Spinal cord (tissue), 9 donors: ENCODE measurements at regions not wholly inside any gene's neighbourhood (a gene's known extent, or its start where the extent isn't known, plus 50 kb on each side); places are given as distances from the start of the nearest gene placed in this dataset.

Experiments used
- DNase-seq, 6 donors: peaks; one replicate each; pipeline versions ENCODE4 v3.0.0 to v3.0.0-alpha.2; 2013 to 2015; ENCODE audit warnings: low spot score in 6 of 6, low read depth in 4 of 6
- H3K27ac ChIP-seq: one replicate; pipeline ENCODE4 v1.5.1; 2013; ENCODE audit warnings: low read depth, low read length, control low read depth
- H3K27me3 ChIP-seq: one replicate; pipeline ENCODE4 v1.6.1; 2013; ENCODE audit warnings: low read length; ENCODE audit not compliant: control insufficient read depth, insufficient read depth
- H3K36me3 ChIP-seq: one replicate; pipeline ENCODE4 v1.6.1; 2013; ENCODE audit warnings: low read length; ENCODE audit not compliant: control insufficient read depth, insufficient read depth
- H3K4me1 ChIP-seq: one replicate; pipeline ENCODE4 v1.6.1; 2013; ENCODE audit warnings: low read length; ENCODE audit not compliant: control insufficient read depth, insufficient read depth
- H3K4me3 ChIP-seq: one replicate; pipeline ENCODE4 v1.5.1; 2013; ENCODE audit warnings: low read depth, low read length, control low read depth
- H3K9me3 ChIP-seq: one replicate; pipeline ENCODE4 v1.6.1; 2013; ENCODE audit warnings: low read length; ENCODE audit not compliant: control insufficient read depth, insufficient read depth
- WGBS: methylation state at CpG from one replicate; pipeline ENCODE4 v1.1.5; 2013; ENCODE audit warnings: missing lambda C conversion rate; ENCODE audit not compliant: insufficient coverage; 5-methylcytosine and 5-hydroxymethylcytosine counted together
- donor health status: healthy.

DNA sequence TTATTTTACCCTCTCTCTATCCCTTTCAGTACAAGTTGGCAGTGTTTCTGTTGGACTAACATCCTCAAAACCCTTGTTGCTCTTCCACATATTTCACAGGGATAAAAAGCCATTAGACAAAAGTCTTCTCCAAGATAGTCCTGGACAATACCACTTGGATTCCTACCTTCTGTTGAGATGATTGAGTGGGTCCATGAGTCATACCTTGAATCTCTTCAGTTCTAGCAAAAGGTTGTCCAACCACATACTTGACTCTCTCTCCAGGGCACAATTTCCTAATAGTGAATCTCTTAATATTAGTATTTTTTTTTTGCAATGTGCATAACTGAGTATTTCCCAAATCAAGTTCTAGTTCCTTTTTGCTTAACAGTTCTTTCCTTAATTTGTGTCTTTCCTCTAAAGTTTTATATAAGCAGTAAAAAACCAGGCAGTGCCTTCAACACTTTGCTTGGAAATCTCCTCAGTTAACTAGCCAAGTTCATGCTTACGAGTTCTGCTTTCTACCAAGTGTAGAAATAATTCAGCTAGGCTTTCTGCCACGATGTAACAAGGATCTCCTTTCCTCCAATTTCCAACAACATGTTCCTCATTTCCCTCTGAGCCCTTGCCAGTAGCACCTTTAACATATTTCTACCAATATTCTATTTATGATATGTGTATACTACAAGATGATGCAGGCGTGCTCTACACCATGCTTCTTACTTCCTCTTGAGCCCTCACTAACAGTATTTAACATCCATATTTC lies 68.3 kb upstream of the NEO1 start:
- H3K4me1 ChIP-seq = no peaks in the 10 kb centered on the region
- no peaks in the 10 kb centered on the region for H3K27me3 ChIP-seq
- no peak overlapping the region for H3K27ac ChIP-seq
- DNase-seq = peak in 1 of 6 donors; percentile 88
- H3K36me3 ChIP-seq = no peaks in the 10 kb centered on the region
- H3K9me3 ChIP-seq = no peaks in the 10 kb centered on the region
- 88% methylated on average over 1 of the region's 3 CpGs for WGBS
- no peak overlapping the region for H3K4me3 ChIP-seq

DNA sequence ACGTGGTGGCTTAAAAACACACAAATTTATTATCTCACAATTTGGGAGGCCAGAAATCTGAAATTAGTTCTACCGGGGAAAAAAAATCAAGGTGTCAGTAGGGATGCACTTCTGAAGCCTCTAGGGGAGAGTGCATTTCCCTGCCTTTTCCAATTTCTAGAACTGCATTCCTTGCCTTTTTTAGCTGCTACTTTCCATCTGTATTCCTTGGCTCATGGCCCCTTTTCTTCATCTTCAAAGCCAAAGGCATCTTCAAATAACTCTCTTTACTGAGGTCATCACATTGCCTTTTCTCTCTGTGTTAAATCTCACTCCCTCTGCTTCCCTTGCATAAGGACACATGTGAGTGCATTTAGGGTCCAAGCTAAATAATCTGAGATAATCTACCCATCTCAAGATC lies 69.5 kb upstream of the NEO1 start:
- H3K27ac ChIP-seq = no peak overlapping the region
- DNase-seq = peak in 1 of 6 donors; percentile 87
- no peak overlapping the region for H3K4me3 ChIP-seq
- 80% methylated on average over 1 of the region's 2 CpGs for WGBS
- no peaks in the 10 kb centered on the region for H3K4me1 ChIP-seq
- no peaks in the 10 kb centered on the region for H3K9me3 ChIP-seq
- no peaks in the 10 kb centered on the region for H3K36me3 ChIP-seq
- H3K27me3 ChIP-seq = no peaks in the 10 kb centered on the region

DNA sequence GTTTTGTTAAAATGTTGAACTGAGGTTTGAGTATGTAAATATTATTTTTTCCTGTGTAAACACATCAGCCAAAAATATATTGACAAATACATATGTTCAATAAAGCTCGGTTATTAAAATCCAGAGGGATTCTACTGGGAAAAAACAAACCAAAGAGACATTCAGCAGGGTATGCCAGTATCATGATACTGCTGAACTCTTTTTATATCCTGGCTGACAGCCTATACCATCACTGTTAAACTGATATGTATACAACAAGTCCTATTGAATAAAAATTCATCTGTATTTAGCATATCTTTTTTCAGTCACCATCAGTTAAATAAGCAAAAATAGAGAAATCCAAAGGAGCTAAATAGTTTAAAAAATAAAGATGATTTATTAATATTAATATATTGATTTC lies 71.6 kb upstream of the NEO1 start:
- DNase-seq = no peak
- Histone ChIP-seq H3K36me3 (no peaks in the 10 kb centered on the region), H3K27me3 (no peaks in the 10 kb centered on the region), H3K4me1 (no peaks in the 10 kb centered on the region), H3K9me3 (no peaks in the 10 kb centered on the region), H3K4me3 (no peak overlapping the region), H3K27ac (no peak overlapping the region)
- WGBS = 67% methylated on average over 1 of the region's 1 CpG

DNA sequence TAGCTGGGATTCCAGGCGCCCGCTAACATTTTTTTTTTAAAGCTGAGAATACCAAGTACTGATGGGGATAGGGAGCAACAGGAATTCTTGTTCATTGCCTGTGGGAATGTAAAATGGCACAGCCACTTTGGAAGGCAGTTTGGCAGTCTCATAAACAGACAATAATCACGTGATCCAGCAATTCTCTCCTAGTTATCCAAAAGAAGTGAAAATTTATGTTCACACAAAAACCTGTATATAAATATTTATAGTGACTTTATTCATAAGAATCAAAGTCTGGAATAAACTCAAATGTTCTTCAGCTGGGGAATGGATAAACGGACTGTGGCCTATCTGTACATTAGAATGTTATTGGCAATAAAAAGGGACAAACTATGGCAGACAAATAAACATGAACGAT lies 72.5 kb upstream of the NEO1 start:
- 84% methylated on average over 2 of the region's 5 CpGs for WGBS
- no peaks in the 10 kb centered on the region for H3K9me3 ChIP-seq
- H3K27ac ChIP-seq = no peak overlapping the region
- H3K27me3 ChIP-seq = no peaks in the 10 kb centered on the region
- H3K36me3 ChIP-seq = no peaks in the 10 kb centered on the region
- no peak overlapping the region for H3K4me3 ChIP-seq
- H3K4me1 ChIP-seq = no peaks in the 10 kb centered on the region
- peak in 1 of 6 donors; percentile 64 for DNase-seq

DNA sequence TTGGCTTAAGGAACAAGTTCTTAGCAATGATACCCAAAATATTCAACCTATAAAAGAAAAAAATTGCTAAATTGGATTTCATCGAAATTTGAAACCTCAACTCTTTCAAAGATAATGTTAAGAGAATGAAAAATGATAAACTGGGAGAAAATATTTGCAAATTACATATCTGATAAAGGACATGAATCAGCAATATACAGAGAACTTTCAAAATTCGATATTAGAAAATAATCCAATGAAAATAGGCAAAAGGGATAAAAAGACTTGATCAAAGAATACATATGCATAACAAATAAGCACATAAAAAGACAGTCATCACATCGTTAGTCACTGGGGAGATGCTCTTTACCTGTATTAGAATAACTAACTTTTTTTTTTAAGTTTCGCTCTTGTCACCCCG lies 73.0 kb upstream of the NEO1 start:
- WGBS = no CpG with 5 or more reads among the region's 5 CpGs
- H3K27ac ChIP-seq = no peak overlapping the region
- H3K4me1 ChIP-seq = no peaks in the 10 kb centered on the region
- DNase-seq = no peak
- no peak overlapping the region for H3K4me3 ChIP-seq
- H3K9me3 ChIP-seq = no peaks in the 10 kb centered on the region
- no peaks in the 10 kb centered on the region for H3K36me3 ChIP-seq
- no peaks in the 10 kb centered on the region for H3K27me3 ChIP-seq

DNA sequence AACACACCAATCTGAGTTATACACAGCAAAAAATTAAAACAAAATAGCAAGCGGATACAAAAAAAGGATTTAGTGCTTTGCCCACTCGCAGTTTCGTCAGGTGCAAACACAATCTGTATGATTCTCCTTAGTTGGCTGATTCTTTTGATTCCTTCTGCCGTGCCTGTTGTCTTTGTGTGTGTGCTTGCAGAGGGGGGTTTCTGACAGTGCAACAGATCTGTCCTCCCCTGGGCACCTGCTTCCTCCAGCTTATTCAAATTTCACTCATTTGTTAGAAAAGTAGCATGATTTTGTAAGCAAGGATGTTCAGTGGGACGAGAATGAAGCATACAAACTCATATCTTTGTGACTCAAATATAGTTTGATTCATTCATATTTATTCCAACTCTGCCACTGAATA lies 74.0 kb upstream of the NEO1 start:
- H3K9me3 ChIP-seq = no peaks in the 10 kb centered on the region
- H3K4me1 ChIP-seq = no peaks in the 10 kb centered on the region
- WGBS = 54% methylated on average over 3 of the region's 5 CpGs
- no peaks in the 10 kb centered on the region for H3K36me3 ChIP-seq
- H3K4me3 ChIP-seq = no peak overlapping the region
- H3K27ac ChIP-seq = no peak overlapping the region
- no peaks in the 10 kb centered on the region for H3K27me3 ChIP-seq
- peak in 1 of 6 donors; percentile 70 for DNase-seq

DNA sequence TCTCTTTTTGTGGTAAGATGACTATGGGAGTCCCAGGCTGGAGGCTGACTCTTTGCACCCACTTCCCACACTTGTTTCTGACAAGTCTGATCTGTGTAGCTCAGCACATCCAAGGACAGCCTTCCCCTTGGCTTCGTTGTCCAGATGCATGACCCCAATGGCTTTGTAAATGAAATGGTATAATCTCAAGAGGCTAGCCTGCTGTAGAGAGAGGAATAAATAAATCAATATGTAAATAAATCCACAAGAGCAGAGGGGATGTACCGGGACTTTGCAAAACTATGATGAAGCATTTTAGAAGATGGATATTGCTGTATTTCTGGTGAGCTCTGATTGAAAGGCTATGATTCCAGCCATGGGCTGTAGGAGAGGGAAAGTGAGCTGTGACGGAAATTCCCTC lies 79.9 kb upstream of the NEO1 start:
- Histone ChIP-seq H3K27ac (no peak overlapping the region), H3K27me3 (no peaks in the 10 kb centered on the region), H3K4me1 (peaks cover 5% of the 10 kb centered on the region), H3K9me3 (no peaks in the 10 kb centered on the region), H3K36me3 (no peaks in the 10 kb centered on the region), H3K4me3 (no peak overlapping the region)
- WGBS = 100% methylated on average over 1 of the region's 3 CpGs
- DNase-seq = no peak

DNA sequence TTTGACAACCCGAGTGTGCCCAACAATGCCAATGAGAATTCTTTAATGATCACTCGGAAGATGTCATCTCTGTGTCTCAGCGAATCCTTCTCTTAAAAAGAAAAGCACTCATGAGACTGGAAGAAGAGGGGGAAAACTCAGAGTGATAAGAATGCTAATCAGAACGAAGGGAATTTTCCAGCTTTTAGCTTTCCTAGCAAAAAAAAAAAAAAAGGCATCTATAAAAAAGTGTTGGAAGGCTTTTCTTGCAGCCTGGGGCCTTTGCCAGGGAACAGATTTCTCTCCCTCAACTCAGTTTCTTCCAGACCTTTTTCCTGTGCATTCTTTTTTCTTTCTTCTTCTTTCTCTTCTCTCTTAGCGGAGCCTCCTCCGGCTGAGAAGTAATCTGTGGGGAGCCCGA lies 80.5 kb upstream of the NEO1 start:
- WGBS = 33% methylated on average over 1 of the region's 7 CpGs

DNA sequence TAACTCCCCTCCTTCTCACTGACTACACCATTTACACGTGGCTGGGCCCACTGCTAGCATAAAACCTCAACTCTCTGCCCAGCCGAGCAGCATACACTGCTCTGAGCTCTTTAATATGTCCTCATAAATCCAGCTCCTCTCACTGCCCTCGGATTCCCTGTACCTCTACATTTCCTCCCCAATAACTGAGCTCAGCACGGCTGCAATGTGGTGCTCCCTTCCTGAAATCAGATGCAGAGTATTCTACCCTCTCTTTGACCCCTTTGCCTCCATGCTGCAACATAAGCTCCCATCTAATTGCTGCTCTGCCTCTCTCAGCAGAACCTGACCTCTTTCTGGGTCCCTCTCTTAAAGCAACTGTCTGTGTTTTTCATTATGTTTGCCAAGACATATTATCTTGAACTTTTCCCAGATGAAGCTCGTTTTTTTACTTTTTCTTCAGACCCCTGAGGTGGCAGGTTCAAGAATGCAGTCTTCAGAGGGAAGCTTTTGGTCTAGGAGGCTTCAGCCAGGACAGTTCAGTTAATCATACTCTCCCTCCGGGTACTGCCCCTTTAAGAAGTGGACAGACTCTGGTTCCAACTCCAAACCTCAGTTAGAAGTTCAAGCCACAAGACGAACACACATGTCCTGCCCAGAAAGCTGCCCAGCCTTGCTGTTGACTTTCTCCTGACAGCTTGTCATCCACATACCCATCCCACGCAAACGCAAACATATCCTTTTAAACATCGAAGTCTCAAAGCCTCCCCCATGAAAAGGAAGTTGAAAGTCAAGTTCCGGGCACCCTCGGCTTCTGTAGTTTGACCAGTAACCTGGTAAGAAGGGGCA lies 81.1 kb upstream of the NEO1 start:
- H3K27me3 ChIP-seq = no peaks in the 10 kb centered on the region
- WGBS = 40% methylated on average over 10 of the region's 12 CpGs
- no peak overlapping the region for H3K4me3 ChIP-seq
- peaks cover 5% of the 10 kb centered on the region for H3K4me1 ChIP-seq
- H3K36me3 ChIP-seq = no peaks in the 10 kb centered on the region
- peak overlapping the region; percentile 22 for H3K27ac ChIP-seq
- peak in 1 of 6 donors; percentile 23 for DNase-seq
- H3K9me3 ChIP-seq = no peaks in the 10 kb centered on the region

More for the DNA sequence above, 80.5 kb upstream of the NEO1 start:
- H3K27ac ChIP-seq = no peak overlapping the region
- no peaks in the 10 kb centered on the region for H3K36me3 ChIP-seq
- no peak overlapping the region for H3K4me3 ChIP-seq
- H3K9me3 ChIP-seq = no peaks in the 10 kb centered on the region
- H3K27me3 ChIP-seq = no peaks in the 10 kb centered on the region
- peak in 1 of 6 donors; percentile 86 for DNase-seq
- H3K4me1 ChIP-seq = peaks cover 5% of the 10 kb centered on the region

DNA sequence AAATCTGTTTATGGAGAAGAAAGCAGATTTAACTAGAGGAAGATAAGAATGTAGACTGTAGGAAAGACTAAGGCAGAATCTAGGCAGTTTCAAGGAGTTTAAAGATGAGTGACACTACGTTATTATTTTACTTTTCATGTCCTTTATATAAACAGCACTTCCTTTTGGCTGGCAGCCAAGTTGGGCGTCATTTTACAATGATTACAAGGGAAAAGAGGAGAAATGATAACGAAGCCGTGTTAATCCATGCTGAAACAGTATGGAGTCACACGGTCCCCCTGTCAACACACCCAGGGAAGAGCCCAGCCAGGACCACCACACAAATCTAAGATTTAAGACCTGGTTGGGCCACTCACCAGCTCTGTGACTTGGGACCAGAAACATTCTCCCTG lies 83.7 kb upstream of the NEO1 start:
- Histone ChIP-seq H3K36me3 (no peaks in the 10 kb centered on the region), H3K27ac (no peak overlapping the region), H3K27me3 (no peaks in the 10 kb centered on the region), H3K9me3 (no peaks in the 10 kb centered on the region), H3K4me1 (peaks cover 5% of the 10 kb centered on the region), H3K4me3 (no peak overlapping the region)
- peak in 1 of 6 donors; percentile 31 for DNase-seq
- 74% methylated on average over 3 of the region's 5 CpGs for WGBS
